ENCODE measurements at regions not wholly inside any gene's neighbourhood (a gene's known extent, or its start where the extent isn't known, plus 50 kb on each side); places are given as distances from the start of the nearest gene placed in this dataset.

- TF ChIP-seq RXRA (IDR thresholded peaks at IDR 0.05; ENCODE audit: insufficient read depth, low read depth, low read length) = no peak
- no peak for TF ChIP-seq POLR2A (IDR thresholded peaks at IDR 0.05; ENCODE audit: control extremely low read depth in 1 of 2, low read depth in 2 of 2, low read length in 2 of 2)
Observed at GRCh38 chr18:41758534-41758933, 196.5 kb upstream of the PIK3C3 start.

All from H1 (cell line).